ENCODE measurements at regions not wholly inside any gene's neighbourhood (a gene's known extent, or its start where the extent isn't known, plus 50 kb on each side); places are given as distances from the start of the nearest gene placed in this dataset.
A peak's percentile ranks its signal among the peaks of the same experiment; 100 is the strongest.

DNA sequence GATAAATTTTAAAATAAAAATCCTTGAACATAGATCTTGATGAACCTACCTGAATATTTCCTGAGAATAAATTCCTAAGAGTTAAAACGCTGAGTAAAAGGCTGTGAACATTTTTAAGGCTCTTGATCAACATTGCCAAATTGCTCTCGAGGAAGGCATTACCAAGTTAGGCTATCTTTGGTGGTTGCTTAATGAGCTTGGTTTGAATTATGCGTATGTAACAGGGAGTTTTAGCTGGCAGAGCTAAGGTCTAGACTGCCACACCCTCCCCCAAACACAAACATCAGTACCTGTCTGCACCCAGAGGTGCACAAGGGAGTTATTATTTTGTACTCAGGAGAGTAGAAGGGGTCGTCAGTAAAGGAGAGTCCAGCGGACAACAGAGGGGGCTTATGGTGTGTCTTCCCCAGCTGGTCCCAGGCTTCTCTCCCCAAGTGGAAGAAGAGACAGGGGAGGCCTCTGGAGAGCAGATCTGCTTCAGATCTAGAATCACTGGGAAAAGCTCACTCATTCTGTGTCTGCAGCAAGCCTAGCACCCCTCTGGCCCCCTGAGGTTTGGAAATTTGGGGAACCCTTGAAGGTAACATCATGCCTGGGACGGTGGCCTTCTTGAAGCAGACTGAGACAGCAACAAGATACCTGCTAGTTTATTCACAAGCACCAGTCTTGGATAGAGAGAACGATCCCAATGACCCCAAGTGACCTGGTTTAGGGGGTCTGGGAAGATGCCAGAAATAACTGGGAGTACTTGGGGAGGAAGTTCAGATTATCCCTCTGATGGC, 197.2 kb upstream of the ID2 start:
- DNase-seq, result no peak

DNA sequence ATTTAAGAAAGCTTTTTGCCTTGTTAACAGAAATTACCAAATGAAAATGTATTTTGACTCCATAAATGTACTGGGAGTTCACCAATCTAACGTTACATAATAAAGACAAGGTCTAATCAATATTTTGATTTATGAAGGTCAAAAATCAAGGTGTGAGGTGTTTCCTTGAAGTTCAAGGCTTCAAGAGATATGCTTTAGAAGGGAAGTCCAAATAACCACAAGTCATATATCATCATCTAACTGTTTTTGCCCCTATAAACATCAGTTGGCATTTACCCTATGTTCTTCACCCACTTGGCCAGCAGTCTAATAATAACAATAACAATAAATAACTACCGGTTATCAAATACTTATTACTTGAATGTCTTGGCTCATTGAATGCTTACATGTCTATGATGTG, 196.1 kb upstream of the ID2 start:
- DNase-seq, result peak; percentile 10

DNA sequence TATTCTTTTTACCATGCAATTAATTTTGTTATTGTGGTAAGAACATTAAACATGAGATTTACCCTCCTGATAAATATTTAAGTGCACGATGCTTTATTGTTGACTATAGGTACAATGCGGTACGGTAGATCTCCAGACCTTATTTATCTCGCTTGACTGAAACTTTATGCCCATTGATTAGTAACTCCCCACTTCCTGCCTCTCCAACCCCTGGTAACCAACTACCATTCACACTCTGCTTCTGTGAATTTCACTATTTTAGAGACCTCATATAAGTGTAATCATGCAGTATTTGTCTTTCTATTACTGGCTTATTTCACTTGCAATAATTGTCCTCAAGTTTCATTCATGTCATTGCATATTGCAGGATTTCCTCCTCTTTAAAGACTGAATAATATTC, 195.7 kb upstream of the ID2 start:
- DNase-seq, result no peak

DNA sequence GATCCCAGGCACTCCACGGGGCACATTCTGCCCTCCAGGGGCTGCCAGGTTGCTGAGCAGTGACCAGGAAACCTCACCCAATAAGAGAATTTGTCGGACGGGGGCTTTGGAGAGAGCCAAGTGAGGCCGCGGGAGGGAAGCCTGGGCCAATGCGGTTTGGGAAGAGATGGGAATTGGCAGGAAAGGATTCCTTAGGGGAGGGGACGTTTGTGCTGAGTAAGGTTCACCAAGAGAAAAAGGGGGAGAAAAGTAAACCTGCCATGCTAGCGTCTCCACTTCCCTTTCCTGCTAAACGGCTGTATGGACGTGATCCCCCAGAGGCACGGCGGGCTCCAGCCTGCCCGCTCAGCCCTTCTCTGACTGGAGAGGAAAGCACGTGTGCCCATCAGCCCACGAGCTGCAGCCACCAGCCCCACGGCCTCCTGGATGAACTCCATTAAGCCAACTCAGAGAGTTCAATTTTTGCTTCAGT, 194.4 kb upstream of the ID2 start:
- no peak for DNase-seq

DNA sequence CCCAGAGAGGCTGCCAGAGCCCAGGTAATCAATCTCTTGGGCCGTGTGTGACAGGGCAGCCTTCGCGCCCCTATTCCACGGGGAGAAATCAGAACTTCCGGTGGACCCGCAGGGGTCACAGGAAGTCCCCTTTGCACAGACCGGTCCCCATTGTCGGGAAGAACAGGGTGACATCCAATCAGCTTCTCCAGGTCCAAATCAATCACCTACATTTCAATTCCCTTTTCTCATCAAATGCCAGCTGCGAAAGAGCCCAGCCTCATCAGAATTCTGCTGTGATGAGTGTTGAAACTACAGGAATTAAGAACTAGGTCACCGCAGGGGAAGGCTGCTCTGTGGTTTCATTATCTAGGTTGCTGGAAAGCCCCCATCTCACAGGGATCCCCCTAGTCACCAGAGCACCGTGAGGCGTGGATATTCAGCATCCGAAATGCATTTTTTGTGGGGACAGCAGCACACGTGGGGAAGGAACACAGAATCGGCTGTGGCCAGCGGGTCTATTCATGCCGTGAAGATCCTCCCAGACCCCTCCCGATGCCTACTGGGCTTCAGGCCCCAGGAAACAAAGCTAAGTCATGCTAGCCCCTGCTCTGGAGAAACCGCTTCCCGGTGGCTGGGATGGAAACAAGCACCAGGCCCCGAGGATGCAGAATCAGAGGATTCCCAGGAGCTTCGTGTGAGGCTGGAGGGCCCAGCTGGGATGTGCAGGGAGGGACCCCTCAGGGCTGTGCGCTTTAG, 193.7 kb upstream of the ID2 start:
- DNase-seq, result peak; percentile 57

DNA sequence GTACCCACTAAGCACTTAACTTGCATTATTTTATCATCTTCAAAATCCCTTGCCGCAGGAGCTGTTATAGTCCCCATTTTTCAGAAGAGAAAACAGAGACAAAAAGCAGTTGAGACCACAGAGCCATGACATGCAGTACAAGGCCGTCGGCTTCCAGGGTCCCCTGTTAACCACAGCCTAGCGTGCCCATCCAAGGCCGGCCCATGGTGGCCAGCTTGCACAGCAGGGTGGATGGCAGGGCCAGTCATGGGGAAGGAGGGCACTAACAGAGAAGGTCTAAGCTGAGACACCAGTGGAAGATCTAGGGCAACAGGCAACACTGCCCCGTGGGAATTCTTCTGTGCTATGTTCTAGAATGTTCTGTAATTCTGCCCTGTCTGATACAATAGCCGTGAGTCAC, 192.6 kb upstream of the ID2 start:
- DNase-seq, result no peak

DNA sequence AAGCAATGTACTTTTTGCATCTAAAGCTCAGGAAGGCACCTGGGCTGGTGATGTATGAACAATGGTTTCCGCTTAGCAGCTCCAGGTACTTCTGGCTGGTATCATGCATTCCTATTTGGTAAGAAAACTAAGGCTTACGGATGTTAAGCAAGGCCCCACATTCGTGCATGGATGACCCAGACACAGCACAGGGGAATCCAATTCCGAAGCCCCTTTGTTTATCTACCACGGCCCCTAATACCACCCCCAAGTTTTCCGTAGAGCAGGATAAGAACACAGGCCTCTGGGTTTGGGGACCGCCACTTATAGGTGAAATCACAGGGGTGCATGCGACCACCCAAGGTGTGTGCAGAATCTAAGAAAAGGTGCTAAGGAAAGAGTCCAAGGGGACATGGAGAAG, 192.1 kb upstream of the ID2 start:
- DNase-seq, result no peak

DNA sequence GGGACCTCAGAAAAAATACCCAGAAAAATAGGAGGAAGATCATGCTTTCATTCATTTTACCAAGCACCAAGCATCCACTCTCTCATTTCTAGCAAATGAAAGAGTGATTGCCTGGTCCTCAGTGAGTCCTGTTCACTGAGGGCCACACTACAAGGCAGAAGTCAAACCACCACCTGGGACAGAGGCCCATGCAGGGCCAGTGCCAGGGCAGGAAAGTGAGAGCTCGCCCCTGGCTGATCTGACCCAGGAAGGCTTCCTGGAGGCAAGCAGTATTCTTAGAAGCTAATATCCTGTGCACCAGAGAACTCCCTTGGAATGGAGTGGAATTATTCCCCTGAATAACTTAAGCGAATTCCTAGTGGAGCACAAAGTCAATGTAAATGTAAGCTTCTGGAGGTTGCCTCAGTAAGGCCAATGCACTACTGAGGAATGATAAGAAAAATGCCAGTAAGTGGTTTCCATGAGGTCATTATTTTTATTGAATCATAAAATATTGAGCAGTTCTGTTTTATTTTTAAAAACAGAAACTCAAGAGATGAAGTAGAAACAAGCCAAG, 191.6 kb upstream of the ID2 start:
- no peak for DNase-seq

DNA sequence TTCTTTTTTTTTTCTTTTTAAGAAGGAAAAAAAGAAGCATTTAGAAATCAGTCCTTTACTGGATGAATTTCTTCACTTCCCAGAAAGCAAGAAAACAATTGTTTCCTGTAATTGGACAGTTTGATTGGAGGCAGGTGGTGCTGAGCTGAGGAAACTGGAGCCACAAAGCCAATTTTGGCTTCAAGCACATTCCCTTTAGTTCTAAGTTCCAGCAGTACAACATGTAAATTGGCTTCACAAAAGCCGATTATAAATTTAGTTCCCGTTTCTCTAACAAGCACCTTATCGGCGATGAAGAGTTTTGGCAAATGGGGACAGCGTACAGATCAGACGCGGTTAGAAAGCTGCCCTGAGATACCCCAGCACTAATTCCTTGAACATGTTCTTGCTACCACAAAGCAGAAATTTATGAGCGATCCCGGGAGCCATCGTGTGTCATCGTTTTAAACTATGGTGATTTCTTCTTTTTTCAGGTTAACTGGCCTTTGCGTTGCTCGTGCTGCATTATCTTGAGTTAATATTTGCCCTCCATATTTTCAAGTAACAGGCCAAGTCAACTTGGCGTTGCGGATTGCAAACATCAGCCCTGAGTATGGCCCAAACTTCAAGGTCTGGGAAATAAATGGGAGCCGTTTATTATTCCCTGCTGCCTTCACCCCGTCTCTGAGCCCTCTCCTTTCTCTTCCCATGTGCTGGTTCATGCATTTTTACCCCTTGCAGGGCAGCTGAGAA, 190.4 kb upstream of the ID2 start:
- DNase-seq, result peak; percentile 80

DNA sequence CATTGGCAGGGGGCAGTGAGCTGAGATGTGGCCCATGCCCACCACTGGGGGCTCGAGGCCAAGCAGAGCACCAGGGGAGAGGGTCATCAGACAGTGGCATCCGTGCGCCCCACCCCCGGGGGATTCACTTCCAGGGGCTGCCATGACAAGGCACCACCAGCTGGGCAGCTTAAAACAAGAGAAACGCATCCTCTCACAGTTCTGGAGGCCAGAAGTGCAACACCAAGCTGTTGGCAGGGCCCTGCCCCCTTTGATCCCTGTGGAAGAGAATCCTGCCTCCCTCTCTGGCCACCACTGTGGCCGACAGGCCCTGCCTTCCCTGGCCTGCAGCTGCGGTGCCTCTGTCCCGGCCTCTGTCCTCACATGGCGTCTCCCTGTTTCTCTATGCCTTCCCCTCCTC, 187.7 kb upstream of the ID2 start:
- DNase-seq, result no peak

DNA sequence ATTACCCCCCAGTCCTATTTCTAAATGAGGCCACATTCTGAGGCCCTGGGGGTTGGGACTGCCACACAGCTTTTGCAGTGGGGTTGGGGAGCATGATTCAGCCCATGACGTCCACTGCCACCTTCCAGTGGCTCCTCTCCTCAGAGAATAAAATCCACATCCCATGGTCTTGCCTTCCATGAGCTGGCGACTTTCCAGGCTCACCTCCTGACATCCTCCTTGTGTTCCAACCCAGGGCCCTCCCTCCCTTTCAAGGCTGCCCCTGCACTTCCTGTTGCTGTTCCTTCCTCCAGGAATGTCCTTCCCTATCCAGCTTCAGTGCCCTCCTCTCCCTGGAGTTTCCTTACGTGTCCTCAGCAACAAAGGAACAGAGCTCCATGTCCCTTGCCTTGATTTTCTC, 187.3 kb upstream of the ID2 start:
- no peak for DNase-seq

DNA sequence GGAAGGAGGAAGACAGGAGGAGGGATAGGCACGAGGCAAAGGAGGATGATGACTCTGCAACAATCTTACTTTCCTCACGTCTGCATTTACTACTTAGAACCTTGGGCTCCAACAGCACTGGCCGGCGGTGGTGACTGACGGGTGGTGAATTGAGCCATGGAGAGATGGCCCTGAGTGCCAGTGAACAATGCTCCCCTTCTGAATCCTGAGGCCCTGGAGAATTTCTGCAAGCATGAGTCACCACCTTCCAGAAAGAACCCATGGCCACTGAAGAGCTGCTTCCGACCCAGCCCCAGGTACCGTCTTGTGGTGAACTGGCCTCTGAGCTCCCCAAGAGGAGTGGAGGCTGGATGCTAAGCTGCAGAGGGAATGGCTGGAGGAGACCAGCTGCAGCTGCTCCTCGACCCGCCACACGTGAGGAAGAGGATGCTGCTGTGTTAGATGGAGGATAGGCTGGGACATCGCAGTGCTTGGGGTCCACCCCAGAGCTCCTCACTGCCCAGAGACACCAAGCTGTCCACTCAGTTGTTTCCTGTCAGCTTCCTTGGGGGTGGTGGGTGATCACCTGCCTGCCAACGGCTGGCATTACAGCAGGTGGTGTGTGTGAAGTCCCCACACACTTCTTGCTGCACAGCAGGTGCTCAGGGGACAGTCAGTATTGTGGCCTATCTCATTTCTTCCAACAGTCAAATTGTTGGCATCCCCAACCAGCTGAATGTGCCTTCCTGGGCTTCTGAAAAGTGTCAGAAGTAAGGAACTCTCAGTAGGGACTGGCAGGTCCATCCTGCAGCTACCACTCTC, 186.5 kb upstream of the ID2 start:
- no peak for DNase-seq

DNA sequence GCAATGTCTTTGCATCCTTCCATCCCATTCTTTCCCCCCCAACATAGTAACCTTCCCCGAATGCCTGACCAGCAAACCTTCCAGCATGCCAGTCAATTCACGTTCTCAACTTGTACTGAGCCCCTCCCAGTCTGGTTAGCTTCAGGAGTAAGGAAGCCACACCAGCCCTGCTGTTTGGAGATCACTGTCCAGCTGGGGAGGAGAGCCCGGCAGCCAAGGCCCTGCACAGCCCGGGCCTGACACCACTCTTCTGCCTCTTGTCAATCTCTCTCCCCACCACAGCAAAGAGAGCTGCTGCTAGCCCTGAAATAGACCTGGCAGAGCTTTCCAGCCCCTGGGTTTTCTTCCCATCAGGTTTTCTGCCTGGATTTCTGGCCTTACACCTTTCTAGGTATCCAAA, 185.8 kb upstream of the ID2 start:
- DNase-seq, result no peak

DNA sequence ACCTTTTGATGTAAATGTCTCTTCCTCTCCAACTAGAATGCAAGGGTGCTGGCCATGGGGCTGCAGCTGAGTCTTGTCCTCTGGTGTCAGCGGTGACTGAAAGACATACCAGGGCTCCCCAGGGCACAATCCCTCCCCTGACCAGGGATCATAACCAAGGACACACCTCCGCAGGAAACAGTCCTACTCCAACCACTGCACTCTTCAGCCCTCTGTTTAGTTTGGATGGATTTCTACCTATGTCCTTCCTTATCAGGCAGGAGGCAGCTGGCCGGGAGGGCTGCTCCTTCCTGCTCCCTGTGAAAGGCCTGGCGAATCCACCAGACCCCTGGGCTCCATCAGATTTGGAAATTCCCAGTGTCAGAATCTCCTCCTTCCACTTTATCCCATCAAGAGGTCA, 185.2 kb upstream of the ID2 start:
- DNase-seq, result no peak

DNA sequence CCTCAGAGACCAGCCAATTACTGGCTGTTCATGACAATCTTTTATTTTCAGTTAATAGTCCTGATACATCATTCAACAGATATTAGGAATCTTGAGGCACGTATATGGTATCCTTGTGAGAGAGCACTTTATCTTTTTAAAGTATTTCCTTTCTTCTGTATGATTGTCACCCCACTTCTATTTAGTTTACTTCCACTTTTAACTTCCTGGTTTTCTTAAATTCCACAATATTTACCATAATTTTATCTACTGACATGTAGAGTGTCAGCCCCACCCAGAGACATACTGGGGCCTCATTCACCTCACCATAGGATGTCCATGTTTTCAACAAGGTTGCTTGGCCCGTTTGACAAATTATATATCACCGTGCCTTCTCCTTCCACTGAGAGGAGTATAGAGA, 182.9 kb upstream of the ID2 start:
- DNase-seq, result peak; percentile 15

DNA sequence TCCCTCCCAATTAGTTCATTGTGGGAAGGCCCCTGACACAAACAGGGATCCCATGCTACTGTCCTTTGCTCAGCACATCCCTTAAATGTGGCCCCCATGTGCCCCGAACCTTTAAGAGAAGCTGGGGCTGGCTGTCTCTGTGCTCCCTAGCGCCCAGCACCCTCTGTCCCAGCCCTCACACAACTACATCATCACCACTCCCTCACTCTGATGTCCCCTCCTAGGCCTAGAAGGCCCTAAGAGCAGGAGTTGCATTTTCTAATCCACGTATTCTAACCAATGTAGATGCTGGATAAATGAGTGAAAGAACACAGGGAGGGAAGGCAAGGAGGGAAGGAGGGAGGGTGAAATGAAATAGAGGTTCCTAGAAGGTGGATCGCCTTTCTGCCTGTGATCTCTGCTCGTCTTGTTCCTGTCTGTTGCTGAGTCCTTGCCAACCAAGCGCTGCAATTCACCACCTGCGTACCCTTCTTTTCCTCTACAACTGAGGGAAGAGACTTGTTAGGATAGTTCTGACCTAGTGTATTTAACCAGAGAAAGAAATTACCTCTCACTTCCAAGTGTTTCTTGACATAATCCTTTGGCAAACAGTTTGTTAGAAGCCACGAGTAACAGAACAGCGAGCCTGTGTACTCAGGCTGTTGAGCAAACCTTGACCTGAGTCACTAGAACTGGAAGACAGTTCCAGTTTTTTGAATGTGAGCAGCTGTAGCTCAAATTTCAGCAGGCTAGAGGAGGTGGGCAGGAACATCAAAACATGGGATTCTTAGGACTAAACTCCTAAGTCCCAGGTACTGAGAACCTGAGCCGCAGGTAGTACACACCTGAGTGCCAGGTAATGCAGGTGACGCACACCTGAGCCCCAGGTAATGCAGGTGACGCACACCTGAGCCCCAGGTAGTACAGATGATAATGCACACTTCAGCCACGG, 181.5 kb upstream of the ID2 start:
- DNase-seq, result no peak

DNA sequence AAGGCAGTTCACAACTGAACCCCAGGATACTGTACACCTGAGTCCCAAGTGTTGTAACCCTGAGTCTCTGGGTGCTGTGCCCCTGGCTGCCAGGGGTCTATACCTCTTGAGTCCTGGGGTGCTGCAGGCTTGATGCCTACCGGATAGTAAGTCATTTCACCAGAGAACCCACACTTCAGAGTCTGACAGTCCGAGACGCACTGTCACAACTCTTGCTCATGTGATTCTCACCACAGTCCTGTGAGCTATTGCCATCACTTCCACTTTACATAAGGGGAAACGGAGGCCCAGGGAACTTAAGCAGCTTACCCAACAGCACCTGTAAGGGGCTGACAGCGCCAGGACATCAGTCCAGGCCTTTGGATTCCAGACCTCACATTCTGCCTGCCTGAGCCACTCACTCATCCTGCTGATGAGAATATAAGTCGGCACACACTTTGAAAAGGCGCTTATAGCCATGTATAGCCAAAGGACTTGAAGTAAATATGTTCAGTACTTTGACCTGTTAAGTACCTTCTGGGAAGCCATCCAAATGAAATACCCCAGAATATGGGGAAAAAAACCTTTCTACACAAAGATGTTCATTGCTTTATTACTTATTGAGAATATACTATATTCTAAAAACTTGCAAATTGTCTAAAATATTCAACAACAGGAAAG, 180.7 kb upstream of the ID2 start:
- no peak for DNase-seq

DNA sequence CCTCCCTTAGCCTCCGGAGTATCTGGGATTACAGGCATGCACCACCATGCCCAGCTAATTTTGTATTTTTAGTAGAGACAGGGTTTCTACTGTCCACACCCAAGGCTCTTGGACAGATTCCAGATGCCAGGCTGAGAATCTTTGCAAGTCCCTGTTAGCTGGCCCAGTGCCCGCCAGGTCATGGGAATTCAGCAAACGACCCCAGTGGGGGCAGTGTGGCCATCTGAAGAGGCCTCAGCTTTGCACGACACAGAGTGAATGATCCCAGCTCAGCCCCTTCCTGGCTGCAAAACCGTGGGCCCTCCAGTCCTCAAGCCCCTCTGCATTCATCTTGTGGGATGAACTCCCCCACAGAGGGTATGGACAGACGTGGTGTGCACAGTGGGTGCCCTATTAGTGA, 179.5 kb upstream of the ID2 start:
- no peak for DNase-seq

DNA sequence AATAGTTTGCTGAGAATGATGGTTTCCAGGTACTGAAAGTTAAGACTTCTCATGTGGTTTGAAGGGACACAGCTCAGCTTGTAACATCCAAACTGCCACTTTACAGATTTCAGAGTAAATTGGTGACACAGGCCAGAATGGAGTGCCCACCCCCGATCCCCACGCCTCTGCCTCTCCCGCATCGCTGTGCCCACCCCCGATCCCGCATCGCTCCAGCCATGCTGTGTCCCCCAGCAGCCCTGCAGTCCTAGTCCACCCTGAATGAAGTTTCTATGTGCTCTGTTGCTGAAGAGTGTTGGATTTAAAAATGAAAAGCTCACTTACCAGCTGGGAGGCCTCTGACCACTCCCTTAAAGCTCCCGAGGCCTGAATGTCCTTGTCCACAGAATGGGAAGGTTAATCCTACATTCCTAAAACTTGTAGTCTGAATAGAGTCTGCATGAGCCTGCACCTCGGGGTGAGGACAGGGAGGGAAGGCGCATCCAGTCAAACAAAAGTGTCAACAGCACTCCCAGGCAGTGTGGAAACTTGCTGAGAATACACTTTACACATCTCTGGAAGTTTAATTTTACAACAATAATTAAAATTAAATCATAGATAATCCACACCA, 176.4 kb upstream of the ID2 start:
- DNase-seq, result no peak

DNA sequence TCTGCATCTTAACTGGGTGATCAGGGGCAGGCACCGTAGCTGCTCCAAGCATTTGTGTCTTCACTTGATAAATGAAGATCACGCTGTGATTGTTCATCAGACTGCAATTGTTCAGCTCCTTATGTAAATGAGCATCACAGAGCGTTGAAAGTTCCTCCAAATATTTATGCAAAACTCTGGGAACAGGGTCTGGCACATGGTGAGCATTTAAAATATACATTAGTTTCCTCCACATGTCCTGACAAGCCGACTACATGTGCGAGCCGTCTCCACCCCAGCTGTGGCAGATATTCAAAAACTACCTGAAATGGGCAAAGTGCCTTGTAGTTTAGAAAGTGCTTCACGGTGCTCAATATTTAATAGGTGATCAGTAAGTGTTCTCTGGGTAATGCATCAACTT, 175.1 kb upstream of the ID2 start:
- no peak for DNase-seq

DNA sequence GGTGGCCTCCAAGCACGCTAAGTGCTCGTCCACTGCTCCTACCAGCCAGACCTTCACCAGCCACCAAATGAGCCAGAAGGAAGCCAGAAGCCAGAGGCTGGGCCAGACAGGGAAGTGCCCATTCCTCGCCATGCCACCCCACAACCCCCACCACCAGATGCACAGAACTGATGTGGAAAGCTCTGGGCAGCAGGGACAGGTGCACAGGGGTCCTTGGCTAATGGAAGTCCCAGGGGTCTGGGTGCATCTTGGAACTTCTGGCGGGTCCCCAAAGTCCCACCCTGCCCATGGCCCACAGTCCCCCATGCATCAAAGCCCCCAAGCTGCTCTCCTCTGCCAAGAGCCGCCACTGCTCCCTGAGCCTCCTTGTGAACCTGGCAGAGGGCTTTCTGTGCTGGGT, 173.1 kb upstream of the ID2 start:
- no peak for DNase-seq
